ENCODE measurements at regions not wholly inside any gene's neighbourhood (a gene's known extent, or its start where the extent isn't known, plus 50 kb on each side); places are given as distances from the start of the nearest gene placed in this dataset.
A peak's percentile ranks its signal among the peaks of the same experiment; 100 is the strongest.

DNA sequence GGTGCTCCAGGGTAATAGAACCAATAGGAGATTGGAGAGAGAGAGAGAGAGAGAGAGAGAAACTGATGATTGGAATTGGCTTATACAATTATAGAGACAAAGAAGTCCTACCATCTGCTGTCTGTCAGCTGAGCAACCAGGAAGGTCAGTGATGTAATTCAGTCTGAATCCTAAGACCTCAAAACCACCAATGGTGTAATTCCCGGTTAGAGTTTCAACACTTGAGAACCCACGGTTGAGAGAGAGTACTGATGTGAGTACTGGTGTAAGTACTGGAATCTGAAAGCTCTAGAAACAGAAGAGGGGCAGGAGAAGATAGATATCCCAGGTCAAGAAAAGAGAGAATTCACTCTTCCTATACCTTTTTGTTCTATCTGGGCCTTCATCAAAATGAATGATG, 775.8 kb downstream of the EFNA5 start:
- Mint-ChIP-seq H3K4me1 (no peaks in the 10 kb centered on the region), H3K36me3 (no peaks in the 10 kb centered on the region), H3K4me3 (no peak overlapping the region), H3K27ac (no peak overlapping the region), H3K9me3 (peaks cover 0 to 11% (median 2%) of the 10 kb centered on the region in 9 donors), H3K27me3 (no peaks in the 10 kb centered on the region)
- DNase-seq (no peak), ATAC-seq (no peak)
- POLR2A ChIA-PET: no interaction called here

DNA sequence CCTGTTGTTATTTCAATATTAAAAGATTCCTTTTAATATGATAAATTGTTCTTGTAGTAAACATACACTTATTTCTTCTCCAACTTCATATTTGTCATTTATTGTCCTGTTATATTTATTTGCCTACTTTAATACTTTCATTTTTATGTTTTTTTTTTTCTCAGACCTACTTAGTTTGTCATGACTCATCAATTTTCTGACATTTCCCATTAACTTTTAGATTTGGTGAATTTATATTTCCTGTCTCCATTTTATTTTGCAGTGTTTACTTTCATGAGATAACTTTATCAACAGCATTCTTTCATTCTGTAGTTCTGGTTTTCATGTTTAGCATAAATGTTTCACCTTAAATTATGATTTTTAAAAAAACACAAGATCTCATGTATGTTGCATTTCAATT, 788.7 kb downstream of the EFNA5 start:
- DNase-seq: no peak
- Mint-ChIP-seq H3K4me3 (no peak overlapping the region), H3K27me3 (no peaks in the 10 kb centered on the region), H3K27ac (no peak overlapping the region), H3K4me1 (no peaks in the 10 kb centered on the region), H3K9me3 (peaks cover 0 to 11% (median 0%) of the 10 kb centered on the region in 9 donors), H3K36me3 (no peaks in the 10 kb centered on the region)
- no peak for ATAC-seq
- POLR2A ChIA-PET: no interaction called here

DNA sequence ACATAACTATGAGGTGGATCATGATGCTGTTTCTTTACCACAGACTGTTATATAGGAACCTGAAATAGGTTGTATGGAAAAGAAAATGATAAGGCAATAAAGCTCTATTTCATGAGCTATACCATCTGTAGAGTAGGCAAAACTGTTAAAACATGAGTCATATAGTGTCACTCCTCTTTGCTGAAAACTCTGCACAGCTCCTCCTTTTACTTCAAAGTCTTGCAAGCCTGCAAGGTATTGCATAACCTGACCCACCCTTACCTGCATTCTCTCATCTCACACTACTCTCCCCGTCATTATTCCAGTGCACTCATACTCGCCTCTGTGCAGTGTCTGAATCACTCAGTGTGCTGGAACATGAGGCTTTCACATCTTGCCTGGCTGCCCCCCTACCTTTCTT, 790.1 kb downstream of the EFNA5 start:
- Mint-ChIP-seq H3K9me3 (peaks cover 0 to 11% (median 4%) of the 10 kb centered on the region in 9 donors), H3K27ac (no peak overlapping the region), H3K4me3 (no peak overlapping the region), H3K36me3 (no peaks in the 10 kb centered on the region), H3K27me3 (no peaks in the 10 kb centered on the region), H3K4me1 (no peaks in the 10 kb centered on the region)
- DNase-seq: no peak
- no peak for ATAC-seq
- POLR2A ChIA-PET: no interaction called here

DNA sequence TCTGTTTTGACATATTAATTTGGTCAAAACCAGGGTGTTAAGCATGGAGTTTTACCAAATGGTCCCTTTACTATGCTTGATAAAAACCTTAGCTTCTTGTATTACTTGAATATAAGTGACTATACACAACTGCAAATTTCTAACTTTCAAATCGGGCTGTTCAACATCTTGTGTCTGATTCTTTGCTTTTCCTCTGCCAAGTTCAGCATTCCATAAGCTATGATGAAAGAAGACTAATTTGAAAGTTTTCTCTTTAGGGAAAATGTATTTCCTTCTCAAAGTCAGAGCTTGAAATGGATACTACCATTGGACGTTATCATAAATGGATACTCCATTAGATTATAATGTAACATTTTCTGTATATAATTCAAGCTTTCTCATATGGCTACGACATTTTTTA, 792.9 kb downstream of the EFNA5 start:
- POLR2A ChIA-PET: no interaction called here
- H3K9me3 Mint-ChIP-seq: peaks cover 0 to 11% (median 5%) of the 10 kb centered on the region in 9 donors

DNA sequence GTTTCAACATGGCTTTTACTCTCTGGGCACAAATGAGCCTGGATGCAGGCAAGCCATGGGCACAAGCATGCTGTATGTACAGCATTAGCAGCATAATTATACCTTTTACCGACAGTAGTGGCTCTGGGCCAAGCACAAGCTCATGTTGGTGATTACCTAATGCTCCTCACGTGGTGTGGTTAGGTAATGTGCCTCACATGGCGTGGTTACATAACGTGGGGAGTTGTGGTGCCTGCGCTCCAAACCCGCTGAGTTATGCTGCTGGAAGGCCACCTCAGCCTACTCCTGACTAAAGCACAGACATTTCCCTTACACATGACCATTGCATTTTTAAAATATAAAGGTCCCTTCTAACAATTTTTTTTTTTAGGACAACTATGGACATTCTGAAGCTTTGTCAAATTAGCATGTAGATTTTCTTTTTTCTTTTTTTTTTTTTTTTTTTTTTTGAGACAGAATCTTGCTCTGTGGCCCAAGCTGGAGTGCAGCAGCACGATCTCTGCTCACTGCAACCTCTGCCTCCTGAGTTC, 794.0 kb downstream of the EFNA5 start:
- Mint-ChIP-seq H3K4me3 (no peak overlapping the region), H3K27ac (no peak overlapping the region), H3K36me3 (no peaks in the 10 kb centered on the region), H3K4me1 (no peaks in the 10 kb centered on the region), H3K9me3 (peaks cover 0 to 11% (median 2%) of the 10 kb centered on the region in 9 donors), H3K27me3 (peaks cover 0 to 1% (median 0%) of the 10 kb centered on the region in 5 donors)
- DNase-seq: no peak
- no peak for ATAC-seq
- POLR2A ChIA-PET: no interaction called here

More for the DNA sequence above, 792.9 kb downstream of the EFNA5 start:
- Mint-ChIP-seq H3K4me1 (no peaks in the 10 kb centered on the region), H3K4me3 (no peak overlapping the region), H3K27ac (no peak overlapping the region), H3K27me3 (peaks cover 0 to 1% (median 0%) of the 10 kb centered on the region in 5 donors), H3K36me3 (no peaks in the 10 kb centered on the region)
- ATAC-seq: no peak
- DNase-seq: no peak

DNA sequence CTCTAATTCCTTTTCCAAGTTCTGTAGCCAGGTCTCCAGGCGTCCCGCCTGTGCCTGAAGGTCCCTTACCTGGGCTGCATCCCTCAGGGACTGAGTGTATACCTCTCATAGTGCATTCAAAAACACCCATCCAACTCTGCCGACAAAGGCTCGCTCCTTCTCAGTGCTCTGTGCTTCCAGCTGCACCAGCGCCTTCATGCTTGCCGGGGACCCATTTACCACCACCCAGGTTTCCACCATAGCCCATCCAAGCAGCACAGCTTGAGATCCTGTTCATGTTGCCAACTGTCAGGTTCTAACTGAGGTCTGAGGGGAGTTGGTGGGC, 794.5 kb downstream of the EFNA5 start:
- H3K4me3 Mint-ChIP-seq: no peak overlapping the region
- ATAC-seq (no peak), DNase-seq (no peak)
- no peak overlapping the region for H3K27ac Mint-ChIP-seq
- peaks cover 0 to 7% (median 2%) of the 10 kb centered on the region in 9 donors for H3K9me3 Mint-ChIP-seq
- no peaks in the 10 kb centered on the region for H3K36me3 Mint-ChIP-seq
- peaks cover 0 to 1% (median 0%) of the 10 kb centered on the region in 5 donors for H3K27me3 Mint-ChIP-seq
- POLR2A ChIA-PET: no interaction called here
- H3K4me1 Mint-ChIP-seq: no peaks in the 10 kb centered on the region

DNA sequence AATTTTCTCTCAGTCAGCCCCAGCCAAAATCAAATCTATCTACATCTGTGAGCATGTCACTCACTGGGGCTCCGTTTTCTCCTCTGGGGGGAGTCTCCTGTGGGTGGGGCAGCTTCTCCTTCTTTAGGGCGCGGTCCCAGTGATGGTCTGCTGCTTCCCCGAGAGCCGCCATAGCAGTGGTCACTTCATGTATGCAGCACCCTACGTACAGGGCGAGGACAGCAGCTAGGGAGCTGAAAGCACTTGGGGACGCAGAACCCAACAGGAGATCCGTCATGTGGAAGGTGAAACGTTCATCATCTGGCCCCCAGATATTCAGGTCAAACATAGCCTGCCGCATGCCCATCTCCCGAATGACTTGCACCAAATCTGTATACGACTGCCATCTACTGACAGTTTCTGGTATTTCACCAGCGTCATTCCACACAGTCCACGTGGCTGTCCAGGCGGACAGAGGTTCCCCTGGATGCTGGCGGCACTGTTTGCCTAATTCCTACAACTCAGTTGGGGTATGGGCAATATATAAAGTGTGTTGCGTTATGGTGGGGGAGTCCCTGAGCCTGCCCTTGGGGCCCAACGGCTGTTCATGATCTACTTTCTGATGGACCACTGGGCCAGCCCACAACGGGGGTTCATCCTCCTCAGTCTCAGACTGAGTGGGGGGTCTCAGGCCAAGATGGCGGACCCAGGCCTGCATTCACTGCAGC, 795.0 kb downstream of the EFNA5 start:
- no peak for DNase-seq
- POLR2A ChIA-PET: no interaction called here
- H3K4me3 Mint-ChIP-seq: no peak overlapping the region
- H3K36me3 Mint-ChIP-seq: no peaks in the 10 kb centered on the region
- H3K27ac Mint-ChIP-seq: no peak overlapping the region
- peaks cover 0 to 7% (median under 1%) of the 10 kb centered on the region in 9 donors for H3K9me3 Mint-ChIP-seq
- ATAC-seq: no peak
- H3K4me1 Mint-ChIP-seq: no peaks in the 10 kb centered on the region
- H3K27me3 Mint-ChIP-seq: peaks cover 0 to 1% (median 0%) of the 10 kb centered on the region in 5 donors

DNA sequence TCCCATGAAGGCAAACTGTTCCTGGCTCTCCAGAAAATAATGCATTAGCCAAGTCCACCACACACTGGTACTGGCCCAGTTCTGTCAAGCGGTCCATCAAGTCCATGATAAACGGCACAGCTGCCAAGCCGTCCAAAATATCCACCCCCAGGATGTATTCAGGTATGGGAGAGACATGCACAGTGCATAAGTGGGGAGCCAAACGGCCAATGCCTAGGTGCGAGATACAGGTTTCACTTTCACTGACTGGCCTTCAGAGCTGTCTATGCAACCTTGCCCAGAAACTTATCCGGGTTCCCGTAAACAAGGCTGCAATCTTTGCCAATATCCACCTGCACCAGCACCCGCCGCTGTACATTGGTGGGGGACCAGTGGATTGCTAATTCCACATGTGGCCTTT, 795.8 kb downstream of the EFNA5 start:
- Mint-ChIP-seq H3K4me1 (no peaks in the 10 kb centered on the region), H3K36me3 (no peaks in the 10 kb centered on the region), H3K4me3 (no peak overlapping the region), H3K27ac (no peak overlapping the region), H3K27me3 (peaks cover 0 to 1% (median 0%) of the 10 kb centered on the region in 5 donors), H3K9me3 (peaks cover 0 to 7% (median 2%) of the 10 kb centered on the region in 9 donors)
- POLR2A ChIA-PET: no interaction called here
- DNase-seq (no peak), ATAC-seq (no peak)

DNA sequence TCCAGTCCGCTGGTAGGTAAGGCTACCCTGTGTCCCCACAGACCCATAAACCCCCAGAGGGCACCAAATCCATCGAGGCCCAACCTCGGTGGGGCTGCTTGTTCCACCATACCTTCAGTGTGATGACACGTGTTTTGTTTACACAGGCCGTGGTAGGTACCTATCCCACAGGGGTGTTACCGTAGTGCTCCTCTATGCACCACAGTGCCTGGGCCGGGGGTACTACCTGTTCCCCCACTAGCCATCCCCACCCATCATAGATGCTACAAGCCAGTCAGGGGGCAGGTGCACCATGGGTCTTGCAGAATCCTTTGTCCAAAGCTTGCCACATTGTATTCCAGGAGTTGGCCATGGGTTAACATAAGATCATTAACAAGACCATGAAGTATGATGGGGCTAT, 796.2 kb downstream of the EFNA5 start:
- no peak overlapping the region for H3K27ac Mint-ChIP-seq

DNA sequence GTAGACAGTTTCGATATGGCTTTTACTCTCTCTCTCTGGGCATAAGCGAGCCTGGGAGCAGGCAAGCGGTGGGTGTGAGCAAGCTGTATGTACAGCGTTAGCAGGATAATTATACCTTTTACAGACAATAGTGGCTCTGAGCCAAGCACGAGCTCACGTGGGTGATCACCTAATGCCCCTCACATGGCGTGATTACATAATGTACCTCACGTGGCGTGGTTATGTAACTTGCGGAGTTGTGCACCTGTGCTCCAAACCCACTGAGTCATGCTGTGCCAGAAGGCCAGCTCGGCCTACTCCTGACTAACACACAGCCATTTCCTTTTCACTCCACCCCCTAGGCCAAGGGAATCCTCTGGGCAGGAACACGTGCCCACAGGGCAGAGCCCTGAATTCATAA, 797.2 kb downstream of the EFNA5 start:
- no peak for DNase-seq
- H3K9me3 Mint-ChIP-seq: peaks cover 0 to 7% (median 2%) of the 10 kb centered on the region in 9 donors
- no peak for ATAC-seq
- H3K36me3 Mint-ChIP-seq: no peaks in the 10 kb centered on the region
- no peaks in the 10 kb centered on the region for H3K4me1 Mint-ChIP-seq
- no peak overlapping the region for H3K4me3 Mint-ChIP-seq
- no peak overlapping the region for H3K27ac Mint-ChIP-seq
- H3K27me3 Mint-ChIP-seq: peaks cover 0 to 1% (median 0%) of the 10 kb centered on the region in 5 donors
- POLR2A ChIA-PET: no interaction called here

More for the DNA sequence above, 796.2 kb downstream of the EFNA5 start:
- POLR2A ChIA-PET: no interaction called here
- Mint-ChIP-seq H3K36me3 (no peaks in the 10 kb centered on the region), H3K4me1 (no peaks in the 10 kb centered on the region), H3K9me3 (peaks cover 0 to 7% (median 2%) of the 10 kb centered on the region in 9 donors), H3K4me3 (no peak overlapping the region), H3K27me3 (peaks cover 0 to 1% (median 0%) of the 10 kb centered on the region in 5 donors)
- no peak for DNase-seq
- ATAC-seq: no peak

DNA sequence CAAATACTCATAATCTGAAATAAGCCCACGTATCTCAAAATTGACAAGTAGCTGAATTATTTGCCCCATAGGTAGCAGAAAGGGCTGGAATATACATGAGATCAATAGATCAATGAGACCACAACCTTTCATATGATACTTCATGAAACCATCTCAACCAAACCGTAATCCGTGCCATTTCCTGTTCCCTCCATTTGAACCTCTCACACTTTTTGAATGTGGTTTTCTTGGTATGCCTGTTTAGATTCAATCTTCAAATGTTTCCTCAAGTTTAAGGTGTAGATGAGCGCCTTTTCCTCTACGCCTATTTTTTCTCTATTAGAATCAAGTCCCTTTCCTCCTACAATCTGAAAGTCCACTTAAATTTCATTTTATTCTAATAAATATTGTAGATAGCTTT, 805.5 kb downstream of the EFNA5 start:
- POLR2A ChIA-PET: no interaction called here
- H3K27me3 Mint-ChIP-seq: no peaks in the 10 kb centered on the region
- H3K4me3 Mint-ChIP-seq: no peak overlapping the region
- no peak overlapping the region for H3K27ac Mint-ChIP-seq
- H3K9me3 Mint-ChIP-seq: peaks cover 0 to 12% (median 2%) of the 10 kb centered on the region in 9 donors
- H3K36me3 Mint-ChIP-seq: no peaks in the 10 kb centered on the region
- DNase-seq (peak in 1 of 10 donors; percentile 3), ATAC-seq (no peak)
- peaks cover 0 to 4% (median 1%) of the 10 kb centered on the region in 4 donors for H3K4me1 Mint-ChIP-seq

DNA sequence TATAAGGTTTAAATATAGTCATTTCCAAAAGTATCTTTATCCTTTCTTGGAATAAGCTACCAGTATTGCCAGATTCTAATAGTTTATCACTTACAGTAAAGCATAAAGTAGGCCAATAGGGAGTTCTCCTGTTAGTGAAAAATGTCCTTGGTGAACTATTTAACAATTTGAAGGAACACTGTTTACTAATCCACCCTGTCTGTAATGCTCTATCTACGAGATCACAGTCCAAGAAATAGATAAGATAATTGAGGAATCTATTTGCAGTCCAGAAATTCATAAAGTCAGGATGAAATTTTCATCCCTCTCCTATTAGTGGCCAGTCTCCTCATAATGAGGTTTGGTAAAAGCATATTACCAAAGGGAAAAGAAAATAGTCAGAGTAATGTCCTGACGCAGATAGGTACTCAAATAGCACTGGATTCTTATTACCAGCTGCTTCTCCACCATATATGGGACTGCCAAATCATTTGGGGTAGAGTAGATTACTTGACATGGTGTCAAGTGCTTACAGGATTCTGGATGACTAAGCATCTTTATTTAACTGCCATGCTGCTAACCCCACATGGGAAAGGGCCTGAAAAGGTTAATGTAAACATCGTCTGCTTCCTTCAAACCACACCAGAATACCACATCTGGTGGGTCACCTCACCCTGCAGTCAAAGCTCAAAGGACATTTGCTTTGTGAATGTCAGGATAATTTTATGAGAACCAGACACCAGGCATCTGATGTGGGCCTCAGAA, 808.1 kb downstream of the EFNA5 start:
- ATAC-seq: no peak
- Mint-ChIP-seq H3K4me3 (no peak overlapping the region), H3K9me3 (peaks cover 0 to 12% (median 0%) of the 10 kb centered on the region in 9 donors), H3K27ac (no peak overlapping the region), H3K4me1 (peaks cover 0 to 4% (median 1%) of the 10 kb centered on the region in 4 donors), H3K36me3 (no peaks in the 10 kb centered on the region), H3K27me3 (no peaks in the 10 kb centered on the region)
- DNase-seq: no peak
- POLR2A ChIA-PET: no interaction called here

DNA sequence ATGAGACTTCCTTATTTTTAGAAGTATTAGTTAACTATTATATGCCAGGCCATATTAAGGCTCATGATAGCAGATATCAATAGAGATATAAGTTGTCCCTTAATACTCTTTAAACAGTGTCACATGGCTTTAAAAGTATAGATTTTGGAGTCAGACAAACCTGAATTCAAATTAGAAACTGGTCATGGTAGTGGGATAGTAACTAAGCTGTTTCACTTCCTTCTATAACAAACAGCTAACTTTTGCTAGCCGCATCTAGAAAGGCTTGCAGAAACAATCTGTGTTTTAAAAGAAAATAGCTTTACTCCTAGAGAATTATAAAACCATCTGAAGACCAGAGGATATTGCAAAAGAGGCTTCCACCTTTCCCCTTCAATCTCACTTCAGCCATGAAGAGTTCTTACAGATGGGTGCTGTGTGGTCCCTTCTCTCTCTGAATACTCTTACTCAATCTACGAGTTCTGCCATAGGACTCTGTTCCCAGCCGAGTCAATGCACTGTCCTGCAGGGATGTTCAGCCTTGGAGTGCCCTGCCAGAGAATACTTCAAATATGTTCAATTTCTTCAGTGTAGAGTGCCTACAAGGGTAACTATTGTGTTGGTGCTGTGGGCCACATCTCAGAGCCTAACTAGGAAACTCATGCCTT, 810.2 kb downstream of the EFNA5 start:
- Mint-ChIP-seq H3K27me3 (no peaks in the 10 kb centered on the region), H3K27ac (no peak overlapping the region), H3K36me3 (no peaks in the 10 kb centered on the region), H3K4me3 (no peak overlapping the region), H3K9me3 (peaks cover 0 to 12% (median 0%) of the 10 kb centered on the region in 9 donors), H3K4me1 (peaks cover 0 to 4% (median 1%) of the 10 kb centered on the region in 4 donors)
- ATAC-seq (no peak), DNase-seq (no peak)
- POLR2A ChIA-PET: no interaction called here

Data from naive thymus-derived CD8-positive, alpha-beta T cell (primary cell).